Stimulated activated naive CD4-positive, alpha-beta T cell (primary cell): ENCODE measurements at regions not wholly inside any gene's neighbourhood (a gene's known extent, or its start where the extent isn't known, plus 50 kb on each side); places are given as distances from the start of the nearest gene placed in this dataset.

ENCODE experiments used
- DNase-seq, 6 experiments: peaks; one replicate each; lab custom pipeline; 2025; lab: John Stamatoyannopoulos, UW

GRCh38 chr3:117892431-117892841 is 1142.2 kb downstream of the IGSF11 start:
- DNase-seq: no peak

GRCh38 chr3:117893001-117893400 is 1141.6 kb downstream of the IGSF11 start:
- no peak for DNase-seq

GRCh38 chr3:117893638-117894037 is 1141.0 kb downstream of the IGSF11 start:
- DNase-seq: no peak

DNA sequence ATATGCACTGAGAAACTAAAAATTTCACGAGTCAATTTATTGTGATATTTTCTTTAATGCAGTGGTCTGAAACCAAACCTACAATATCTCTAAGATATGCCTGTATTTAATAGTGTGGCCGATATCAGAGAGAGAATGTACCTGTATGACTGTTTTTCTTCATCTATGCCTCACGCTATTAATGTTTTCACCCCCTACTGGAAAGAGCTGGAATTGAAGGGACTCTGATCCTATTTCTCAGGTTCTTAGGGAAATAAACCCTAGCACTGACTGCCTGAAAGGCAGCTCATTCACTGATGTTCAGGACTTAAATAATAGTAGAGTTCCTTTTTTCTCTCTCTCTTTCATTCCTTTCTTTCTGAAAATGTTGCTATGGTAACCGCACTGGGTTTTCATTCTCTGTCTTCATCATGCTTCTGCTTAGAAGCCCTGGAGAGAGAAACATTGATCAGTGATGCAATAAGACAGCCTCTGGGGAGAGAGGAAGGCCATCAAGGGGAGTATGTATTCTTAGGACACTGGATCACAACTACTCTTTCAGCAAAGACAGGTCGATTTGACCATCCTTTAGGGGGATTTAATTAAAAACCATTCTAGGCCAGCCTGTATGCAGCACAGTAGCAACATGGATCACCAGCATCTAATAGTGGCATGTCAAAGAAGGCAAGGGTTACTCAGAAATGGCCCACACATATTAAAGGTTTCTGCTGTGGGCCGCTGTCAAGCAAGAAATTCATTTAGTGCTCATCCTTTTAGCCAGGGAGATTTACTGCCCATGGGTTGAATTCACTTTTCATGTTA is 1135.7 kb downstream of the IGSF11 start:
- no peak for DNase-seq

DNA sequence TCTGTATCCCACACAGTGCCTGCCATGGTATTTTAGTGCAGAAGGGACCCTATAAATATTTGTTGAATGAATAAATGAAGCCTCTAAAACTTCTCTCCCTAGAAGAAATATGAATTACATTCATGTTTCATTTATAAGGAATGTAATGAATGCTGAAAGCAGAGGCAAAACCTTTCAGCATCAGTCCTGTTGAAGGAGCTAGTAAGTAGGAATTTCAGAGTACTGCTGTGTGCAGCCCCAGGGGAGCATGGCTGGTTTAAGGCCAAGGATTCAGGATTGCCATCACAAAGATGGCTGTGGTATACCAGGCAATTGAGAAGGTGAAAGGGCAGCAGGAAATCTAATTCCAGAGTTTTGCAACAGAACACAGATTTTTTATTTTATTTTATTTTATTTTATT is 1131.4 kb downstream of the IGSF11 start:
- no peak for DNase-seq

DNA sequence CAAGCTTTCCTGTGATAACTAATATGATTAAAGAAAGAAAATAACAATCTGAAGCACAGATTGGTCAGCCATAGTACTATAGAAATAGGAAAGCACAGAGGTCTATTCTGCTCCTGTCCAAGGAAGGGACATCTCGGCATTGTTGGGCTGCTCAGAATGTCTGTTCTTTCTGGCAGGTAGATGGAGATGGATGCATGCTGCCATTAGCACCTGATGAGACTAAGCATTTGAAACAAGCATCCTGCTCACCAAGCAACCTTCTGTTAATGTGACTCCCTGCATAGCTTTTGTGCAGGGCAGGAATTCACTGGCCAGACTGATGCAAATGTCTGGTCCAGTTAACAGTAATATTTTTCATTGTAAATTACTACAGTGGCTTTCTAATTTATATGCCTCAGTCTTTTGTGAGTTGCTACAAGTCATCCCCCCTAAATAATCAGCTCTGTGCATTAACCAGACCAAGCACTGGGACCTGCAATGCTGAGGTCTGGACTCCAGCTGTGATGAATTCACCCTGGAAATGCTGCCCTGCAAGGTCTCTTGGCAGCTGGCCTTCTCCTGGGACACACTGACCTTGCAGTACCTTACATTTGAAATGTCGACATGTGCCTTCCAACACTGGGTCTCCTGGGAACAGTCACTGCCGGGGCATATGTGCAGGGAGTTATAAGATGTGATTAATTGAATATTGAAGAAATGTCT is 1123.7 kb downstream of the IGSF11 start:
- DNase-seq: peak in 1 of 6 experiments; percentile 0

- no peak for DNase-seq
Measured at GRCh38 chr3:117912352-117912751, 1122.3 kb downstream of the IGSF11 start.

DNA sequence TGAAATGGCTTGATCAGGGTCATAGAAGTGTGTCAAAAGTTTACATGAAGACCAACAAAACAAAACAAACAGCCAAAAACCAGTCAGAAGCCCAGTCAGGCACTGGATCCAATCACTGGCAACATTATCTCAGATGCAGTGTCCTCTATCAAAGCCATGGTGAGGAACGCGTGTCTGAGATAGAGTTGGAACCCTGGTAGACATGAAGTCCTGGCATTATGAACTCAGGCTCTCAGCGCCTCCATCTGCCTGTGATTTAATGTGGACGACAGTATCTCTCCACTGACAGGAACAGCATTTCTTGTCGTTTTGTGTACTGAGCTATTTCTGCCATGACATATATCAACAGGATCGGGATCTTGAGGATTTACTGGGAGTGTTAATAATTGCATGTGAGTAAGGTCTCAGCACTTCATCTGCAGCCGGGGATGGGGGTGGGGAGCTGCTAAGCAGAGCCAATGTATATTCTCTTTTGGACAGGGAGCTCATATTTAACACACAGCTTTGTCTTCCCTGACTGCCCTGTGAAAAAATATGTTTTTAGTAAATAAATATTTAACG is 1120.0 kb downstream of the IGSF11 start:
- no peak for DNase-seq

DNA sequence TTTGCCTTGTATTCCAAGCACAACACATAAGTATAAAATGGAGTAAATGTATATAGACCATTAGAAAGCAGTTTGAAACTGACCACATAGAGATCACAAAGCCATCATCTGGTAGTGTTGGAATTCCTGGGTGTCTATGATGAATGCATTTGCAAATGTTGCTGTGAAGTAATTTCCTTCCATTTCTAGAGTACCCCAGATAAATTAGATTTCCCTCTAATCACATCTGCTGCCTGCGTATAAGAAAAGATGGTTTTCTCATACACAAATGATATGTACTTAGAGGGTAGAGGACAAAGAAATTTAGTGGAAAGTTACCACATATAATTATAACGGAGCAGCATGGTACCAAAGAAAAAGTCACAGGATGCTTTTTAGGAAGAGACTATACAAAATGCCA is 1117.8 kb downstream of the IGSF11 start:
- DNase-seq: no peak

- no peak for DNase-seq
Measured at GRCh38 chr3:117919621-117920020, 1115.0 kb downstream of the IGSF11 start.

DNA sequence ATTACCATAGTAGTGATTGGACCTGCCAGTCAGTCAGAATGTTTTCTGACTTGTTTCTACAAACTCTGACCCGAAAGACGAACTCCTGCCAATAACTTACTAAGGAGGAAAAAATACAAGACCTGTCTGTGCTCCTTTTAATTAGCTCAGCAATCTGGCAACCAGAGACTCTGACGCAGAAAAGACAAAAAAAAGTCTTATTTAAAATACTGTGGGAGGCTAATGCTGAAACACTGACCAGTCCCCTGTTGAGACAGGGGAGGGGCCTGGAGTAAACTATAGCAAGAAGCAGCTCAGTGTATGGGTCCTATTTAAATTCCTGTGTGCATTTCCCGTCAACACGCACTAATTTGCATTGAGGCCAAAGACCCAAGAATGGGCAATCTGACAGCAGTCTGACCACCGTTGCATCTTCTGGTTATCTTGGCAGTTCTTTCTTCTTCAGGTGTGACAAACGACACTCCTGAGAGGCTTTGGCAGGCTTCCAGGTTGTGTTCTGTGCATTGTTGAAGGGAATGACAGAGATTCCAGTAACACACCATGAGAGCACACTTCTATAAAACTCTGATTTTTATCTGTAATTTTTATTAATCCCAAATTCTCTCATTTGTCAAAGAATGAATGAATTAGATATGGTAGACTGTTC is 1114.3 kb downstream of the IGSF11 start:
- DNase-seq: no peak

DNA sequence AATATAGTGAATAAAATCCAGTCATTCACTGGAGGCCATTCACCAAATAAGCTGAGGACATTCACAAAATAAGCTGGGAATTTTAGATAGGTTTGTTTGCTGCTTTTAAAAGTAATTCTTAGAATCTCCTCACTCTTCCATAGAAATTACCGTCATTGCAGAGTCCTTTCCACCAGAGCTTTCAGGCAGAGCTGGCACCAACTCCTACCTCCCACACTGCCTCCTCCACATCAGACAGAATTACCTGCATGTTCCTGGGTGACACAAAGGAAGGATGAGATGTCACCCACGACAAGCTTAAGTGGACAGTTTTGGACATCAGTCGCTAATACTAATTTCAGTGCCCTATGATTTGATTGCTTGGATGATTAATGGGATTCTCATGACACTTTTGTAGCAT is 1113.2 kb downstream of the IGSF11 start:
- no peak for DNase-seq

GRCh38 chr3:117922039-117922438 is 1112.6 kb downstream of the IGSF11 start:
- DNase-seq: no peak

DNA sequence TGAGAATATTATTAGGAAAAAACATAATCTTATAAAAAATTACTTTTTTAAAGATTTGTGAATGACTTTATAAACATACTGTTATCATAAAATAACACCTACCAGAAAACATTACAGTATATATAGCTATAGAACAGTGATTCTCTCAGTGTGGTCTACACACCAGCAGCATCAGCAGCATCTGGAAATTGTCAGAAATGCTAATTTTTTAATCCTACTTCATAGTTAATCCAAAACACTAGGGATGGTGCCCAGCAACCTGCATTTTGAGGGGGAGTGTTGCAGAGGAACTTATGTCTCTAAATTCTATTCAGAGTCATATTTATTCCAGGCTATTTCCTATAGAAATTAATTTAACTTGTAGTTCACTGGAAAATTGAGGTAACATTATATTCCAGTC is 1107.8 kb downstream of the IGSF11 start:
- no peak for DNase-seq

- no peak for DNase-seq
Measured at GRCh38 chr3:117927825-117928224, 1106.8 kb downstream of the IGSF11 start.

DNA sequence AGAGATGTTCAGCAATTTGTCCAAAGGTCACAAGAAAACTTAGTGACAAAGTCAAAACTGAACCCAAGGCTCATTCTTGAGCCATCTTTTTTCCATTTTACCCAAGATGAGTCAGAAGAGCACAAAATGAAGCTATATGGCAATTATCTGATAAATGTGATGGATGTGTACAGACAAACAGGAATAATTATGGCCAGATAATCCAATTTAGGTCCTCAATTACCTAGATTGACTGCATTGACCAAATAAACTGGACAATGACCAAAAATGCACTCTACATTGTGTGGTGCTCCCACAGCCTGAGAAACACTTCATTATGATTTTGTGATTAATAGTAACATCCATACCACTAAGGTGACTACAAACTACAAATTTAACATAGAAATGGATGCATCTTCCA is 1105.8 kb downstream of the IGSF11 start:
- no peak for DNase-seq

GRCh38 chr3:117932441-117932840 is 1102.2 kb downstream of the IGSF11 start:
- no peak for DNase-seq

DNA sequence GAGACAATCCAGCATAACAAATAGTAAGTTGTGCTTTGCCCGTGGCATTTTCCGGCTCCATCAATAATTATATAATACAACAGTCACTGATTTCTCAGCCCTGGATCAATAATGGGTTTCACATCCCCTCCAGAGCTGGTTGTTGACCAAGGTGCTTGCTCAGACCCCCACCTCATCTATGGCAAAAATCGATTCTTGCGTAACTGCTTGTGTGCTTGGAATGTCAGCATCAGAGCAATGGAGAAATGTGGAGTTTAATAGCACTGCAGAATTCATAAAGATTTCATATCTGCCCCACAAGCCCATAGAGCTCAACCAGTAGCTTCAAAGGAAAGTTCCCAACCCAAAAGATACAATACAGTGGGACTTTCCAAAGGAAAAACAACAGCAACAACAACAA is 1098.5 kb downstream of the IGSF11 start:
- DNase-seq: no peak

DNA sequence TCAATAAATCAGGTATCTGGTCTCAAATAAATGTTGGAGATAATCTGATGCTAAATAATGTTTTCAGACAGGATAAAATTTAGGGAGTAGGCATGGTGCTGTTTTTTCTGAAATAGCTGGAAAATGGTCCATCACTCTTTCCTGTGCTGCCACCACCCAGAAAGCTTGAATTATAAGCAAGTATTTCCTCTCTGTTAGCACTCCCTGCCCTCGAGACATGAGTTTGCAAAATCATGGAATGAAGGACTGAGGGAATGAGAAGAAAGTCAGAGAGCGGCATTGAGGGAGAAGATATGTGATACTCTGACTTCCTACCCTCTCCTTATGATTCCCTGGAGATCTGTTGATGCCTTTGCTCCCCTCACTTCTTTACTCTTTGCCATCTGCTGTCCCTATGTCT is 1095.7 kb downstream of the IGSF11 start:
- DNase-seq: no peak

DNA sequence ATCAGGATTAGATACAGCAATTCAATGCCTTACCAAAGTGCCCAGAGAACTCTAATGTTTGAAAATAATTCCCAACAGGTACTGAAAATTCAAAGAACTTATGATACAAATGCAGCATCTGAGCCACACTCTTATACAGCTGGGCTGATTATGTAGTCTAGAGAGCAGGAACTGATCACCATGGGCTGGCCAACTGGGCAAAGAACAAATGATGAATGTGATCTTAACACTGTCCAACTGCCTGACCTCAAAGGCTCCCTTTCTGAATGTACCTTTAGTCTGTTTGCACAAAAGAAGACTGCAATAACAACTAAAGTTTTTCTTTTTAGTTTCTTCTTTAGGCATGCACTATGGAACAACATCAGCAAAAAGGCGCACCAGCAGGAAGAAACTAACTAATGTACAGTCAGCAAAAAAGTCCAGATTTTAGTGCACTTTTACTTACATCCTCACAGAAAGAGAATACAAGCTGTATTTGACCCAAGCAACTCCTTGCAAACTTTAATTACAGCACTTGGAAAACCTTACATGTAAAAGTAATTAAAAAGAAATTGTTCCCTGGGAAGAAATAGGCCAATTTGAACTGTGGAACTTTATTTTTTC is 1095.1 kb downstream of the IGSF11 start:
- no peak for DNase-seq

- DNase-seq: no peak
Measured at GRCh38 chr3:117941015-117941414, 1093.6 kb downstream of the IGSF11 start.

- DNase-seq: no peak
Measured at GRCh38 chr3:117941756-117942155, 1092.9 kb downstream of the IGSF11 start.
